Cardiac muscle cell (in vitro differentiated cells and primary cell): ENCODE measurements at regions not wholly inside any gene's neighbourhood (a gene's known extent, or its start where the extent isn't known, plus 50 kb on each side); places are given as distances from the start of the nearest gene placed in this dataset.

ENCODE experiments used
- DNase-seq, 2 donors: peaks; one replicate each; pipeline versions ENCODE4 v3.0.0 to v3.0.0-alpha.2; 2010 to 2017; ENCODE audit warnings: low read depth in 1 of 2, low spot score in 1 of 2
- H3K27ac ChIP-seq: fragments of 200-600 bp; sonication (generic); 2 replicates; pipeline ENCODE4 v1.5.1; 2016
- H3K27me3 ChIP-seq: fragments of 200-600 bp; sonication (generic); 2 replicates; pipeline ENCODE4 v1.6.0; 2016; ENCODE audit warnings: control low read depth
- H3K36me3 ChIP-seq: fragments of 200-600 bp; sonication (generic); 2 replicates; pipeline ENCODE4 v1.5.1; 2016; ENCODE audit warnings: control low read depth
- H3K4me1 ChIP-seq: fragments of 200-600 bp; sonication (generic); 2 replicates; pipeline ENCODE4 v1.8.1; 2017; ENCODE audit warnings: low read depth, mild to moderate bottlenecking, mixed run types
- H3K4me3 ChIP-seq: fragments of 200-600 bp; sonication (generic); 2 replicates; pipeline ENCODE4 v1.5.1; 2016; ENCODE audit warnings: mild to moderate bottlenecking
- H3K9me3 ChIP-seq: fragments of 200-600 bp; sonication (generic); 2 replicates; pipeline ENCODE4 v1.5.1; 2017; ENCODE audit warnings: low read depth, mild to moderate bottlenecking, control low read depth
- TF ChIP-seq, protein P1 (sequence below): IDR thresholded peaks from 2 replicates; pipeline ENCODE4 v1.5.1; 2012; ENCODE audit warnings: low read depth, mild to moderate bottlenecking, low read length

DNA sequence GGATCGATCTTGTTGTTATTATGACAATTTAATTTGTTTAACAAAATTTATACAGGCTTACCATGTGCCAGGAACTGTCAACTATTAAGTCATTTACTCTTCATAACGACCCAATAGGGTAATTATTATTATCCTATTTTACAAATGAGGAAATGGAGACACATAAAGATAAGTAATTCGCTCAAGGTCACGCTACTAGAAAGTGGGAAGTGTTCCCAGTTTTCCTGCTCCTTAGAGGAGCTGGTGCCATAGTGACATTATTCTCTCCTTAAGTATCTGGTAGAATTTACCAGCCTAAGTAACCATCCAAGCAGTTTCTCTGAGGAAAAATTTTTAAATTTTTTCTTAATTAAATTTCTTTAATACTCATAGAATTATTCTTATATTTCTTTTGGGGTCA lies 360.9 kb upstream of the RNF32 start:
- H3K4me3 ChIP-seq = no peak overlapping the region
- DNase-seq = no peak
- no peaks in the 10 kb centered on the region for H3K36me3 ChIP-seq
- no peaks in the 10 kb centered on the region for H3K4me1 ChIP-seq
- no peaks in the 10 kb centered on the region for H3K27me3 ChIP-seq
- no peaks in the 10 kb centered on the region for H3K9me3 ChIP-seq
- H3K27ac ChIP-seq = no peak overlapping the region
- TF ChIP-seq, protein P1, sequence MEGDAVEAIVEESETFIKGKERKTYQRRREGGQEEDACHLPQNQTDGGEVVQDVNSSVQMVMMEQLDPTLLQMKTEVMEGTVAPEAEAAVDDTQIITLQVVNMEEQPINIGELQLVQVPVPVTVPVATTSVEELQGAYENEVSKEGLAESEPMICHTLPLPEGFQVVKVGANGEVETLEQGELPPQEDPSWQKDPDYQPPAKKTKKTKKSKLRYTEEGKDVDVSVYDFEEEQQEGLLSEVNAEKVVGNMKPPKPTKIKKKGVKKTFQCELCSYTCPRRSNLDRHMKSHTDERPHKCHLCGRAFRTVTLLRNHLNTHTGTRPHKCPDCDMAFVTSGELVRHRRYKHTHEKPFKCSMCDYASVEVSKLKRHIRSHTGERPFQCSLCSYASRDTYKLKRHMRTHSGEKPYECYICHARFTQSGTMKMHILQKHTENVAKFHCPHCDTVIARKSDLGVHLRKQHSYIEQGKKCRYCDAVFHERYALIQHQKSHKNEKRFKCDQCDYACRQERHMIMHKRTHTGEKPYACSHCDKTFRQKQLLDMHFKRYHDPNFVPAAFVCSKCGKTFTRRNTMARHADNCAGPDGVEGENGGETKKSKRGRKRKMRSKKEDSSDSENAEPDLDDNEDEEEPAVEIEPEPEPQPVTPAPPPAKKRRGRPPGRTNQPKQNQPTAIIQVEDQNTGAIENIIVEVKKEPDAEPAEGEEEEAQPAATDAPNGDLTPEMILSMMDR = no peak

DNA sequence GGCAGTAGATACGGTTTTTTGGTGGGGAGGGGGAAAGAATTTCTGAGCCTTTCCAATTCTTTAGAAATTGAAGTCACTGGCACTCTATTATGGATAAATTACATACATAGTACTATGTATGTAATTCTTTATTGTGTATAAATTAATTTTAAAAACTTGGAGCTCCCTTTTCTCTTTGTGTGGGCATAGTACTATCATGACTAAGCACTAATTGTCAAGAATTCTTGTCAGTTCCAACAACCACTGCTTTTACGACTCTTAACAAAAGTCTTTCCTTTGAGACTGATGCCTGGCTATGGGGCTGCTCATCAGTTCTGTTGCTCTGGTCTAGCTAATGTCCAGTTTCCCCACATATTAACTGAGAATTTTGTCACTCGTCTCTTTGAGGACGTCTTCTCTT lies 365.3 kb upstream of the RNF32 start:
- no peaks in the 10 kb centered on the region for H3K36me3 ChIP-seq

DNA sequence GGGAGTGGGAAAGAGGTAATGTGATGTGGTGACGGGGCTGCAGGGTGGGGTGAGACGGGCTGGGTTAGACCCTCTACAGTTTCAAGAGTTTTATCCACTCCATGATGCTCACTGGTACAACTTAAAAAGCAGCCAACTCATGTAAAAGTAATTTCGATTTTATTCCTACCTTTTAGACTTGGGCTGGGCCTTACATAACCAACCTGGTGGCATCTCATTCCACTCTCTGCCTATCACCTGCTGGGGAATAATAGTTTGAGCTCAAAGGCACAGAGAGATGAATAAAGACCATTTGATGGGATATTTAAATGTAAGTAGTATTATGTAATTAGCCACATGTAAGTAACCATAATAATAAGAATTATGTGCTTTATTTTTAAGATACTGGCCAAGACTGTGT lies 366.0 kb upstream of the RNF32 start:
- DNase-seq = no peak
- no peaks in the 10 kb centered on the region for H3K36me3 ChIP-seq
- H3K4me1 ChIP-seq = no peaks in the 10 kb centered on the region
- H3K9me3 ChIP-seq = no peaks in the 10 kb centered on the region
- TF ChIP-seq, protein P1 = no peak
- H3K27me3 ChIP-seq = no peaks in the 10 kb centered on the region
- no peak overlapping the region for H3K27ac ChIP-seq
- no peak overlapping the region for H3K4me3 ChIP-seq

More for the DNA sequence above, 365.3 kb upstream of the RNF32 start:
- Histone ChIP-seq H3K9me3 (no peaks in the 10 kb centered on the region), H3K4me1 (no peaks in the 10 kb centered on the region), H3K27ac (no peak overlapping the region), H3K27me3 (no peaks in the 10 kb centered on the region), H3K4me3 (no peak overlapping the region)
- TF ChIP-seq, protein P1 = no peak
- DNase-seq = no peak

DNA sequence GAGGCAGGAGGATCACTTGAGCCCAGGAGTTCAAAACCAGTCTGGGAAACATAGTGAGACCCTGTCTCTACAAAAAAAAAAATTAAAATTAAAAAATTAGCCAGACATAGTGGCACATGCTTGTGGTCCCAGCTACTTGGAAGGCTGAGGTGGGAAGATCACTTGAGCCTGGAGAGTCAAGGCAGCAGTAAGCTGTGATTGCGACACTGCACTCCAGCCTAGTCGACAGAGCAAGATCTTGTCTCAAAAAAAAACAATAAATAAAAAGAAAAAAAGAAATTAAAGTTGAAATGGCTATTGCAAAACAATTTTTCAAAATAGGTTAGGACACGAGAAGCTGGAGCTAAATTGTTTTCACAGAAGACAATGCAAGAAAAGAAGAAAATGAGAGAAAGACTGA lies 379.0 kb upstream of the RNF32 start:
- TF ChIP-seq, protein P1 = no peak
- Histone ChIP-seq H3K9me3 (no peaks in the 10 kb centered on the region), H3K27me3 (no peaks in the 10 kb centered on the region), H3K27ac (no peak overlapping the region), H3K36me3 (no peaks in the 10 kb centered on the region), H3K4me3 (no peak overlapping the region), H3K4me1 (no peaks in the 10 kb centered on the region)
- DNase-seq = no peak

DNA sequence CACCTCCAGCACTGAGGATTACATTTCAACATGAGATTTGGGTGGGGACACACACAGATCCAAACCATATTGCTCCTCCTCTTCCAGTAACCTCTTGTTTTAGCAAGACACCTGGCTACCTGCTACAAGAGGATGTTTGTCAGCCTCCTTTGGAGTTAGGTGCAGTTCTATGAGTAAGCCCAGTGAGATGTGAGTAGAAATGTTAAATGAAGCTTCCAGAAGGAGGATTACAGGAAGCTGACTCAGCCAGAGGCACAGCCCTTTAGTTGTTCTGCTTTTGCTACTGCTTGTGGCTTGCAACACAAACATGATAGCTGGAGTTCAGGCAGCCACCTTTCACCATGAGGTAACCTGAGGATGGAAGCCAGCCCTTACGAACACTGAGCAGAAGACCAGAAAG lies 382.7 kb upstream of the RNF32 start:
- TF ChIP-seq, protein P1 = no peak
- Histone ChIP-seq H3K27me3 (no peaks in the 10 kb centered on the region), H3K4me3 (no peak overlapping the region), H3K9me3 (no peaks in the 10 kb centered on the region), H3K27ac (no peak overlapping the region), H3K4me1 (no peaks in the 10 kb centered on the region), H3K36me3 (no peaks in the 10 kb centered on the region)
- no peak for DNase-seq

DNA sequence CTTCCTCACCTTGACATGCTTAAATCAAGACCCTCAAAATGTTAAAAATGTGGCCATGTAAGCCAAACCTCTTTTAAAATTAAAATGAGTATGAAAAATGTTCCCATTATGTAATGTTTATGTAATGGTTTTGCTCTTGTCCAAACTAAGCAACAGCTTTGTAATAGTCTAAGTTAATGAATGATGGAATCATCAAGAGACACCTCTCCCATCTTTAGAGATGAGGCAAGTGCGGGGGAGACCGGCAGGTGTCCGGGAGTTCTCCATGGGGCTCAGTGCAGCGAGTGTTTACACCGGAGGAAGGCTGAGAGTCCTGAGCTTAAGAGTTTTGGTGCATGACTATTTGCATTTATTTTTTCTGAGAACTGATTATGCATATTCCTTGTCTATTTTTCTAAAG lies 384.9 kb upstream of the RNF32 start:
- TF ChIP-seq, protein P1 = no peak
- Histone ChIP-seq H3K9me3 (no peaks in the 10 kb centered on the region), H3K27ac (no peak overlapping the region), H3K27me3 (no peaks in the 10 kb centered on the region), H3K36me3 (no peaks in the 10 kb centered on the region), H3K4me1 (no peaks in the 10 kb centered on the region), H3K4me3 (no peak overlapping the region)
- no peak for DNase-seq
